DOHH2 (cell line): ENCODE measurements at regions not wholly inside any gene's neighbourhood (a gene's known extent, or its start where the extent isn't known, plus 50 kb on each side); places are given as distances from the start of the nearest gene placed in this dataset.

Source experiments
- CTCF ChIP-seq: fragments of 200-600 bp; sonication (generic); IDR thresholded peaks from one replicate; pipeline ENCODE4 v1.5.1; 2014; ENCODE audit warnings: antibody characterized with exemption, mild to moderate bottlenecking, low read depth, low read length; ENCODE audit not compliant: poor library complexity, severe bottlenecking
- EZH2phosphoT487 ChIP-seq: fragments of 200-600 bp; sonication (generic); IDR thresholded peaks from 2 replicates; pipeline ENCODE4 v1.6.1; 2017; ENCODE audit warnings: borderline replicate concordance, mild to moderate bottlenecking, antibody characterized with exemption, low read length, moderate library complexity, mixed read lengths

- TF ChIP-seq CTCF, result no peak
- no peak for TF ChIP-seq EZH2phosphoT487
Observed at GRCh38 chr7:106538638-106539037, 122.3 kb downstream of the CCDC71L start.
